GM12873 (cell line): ENCODE measurements at regions not wholly inside any gene's neighbourhood (a gene's known extent, or its start where the extent isn't known, plus 50 kb on each side); places are given as distances from the start of the nearest gene placed in this dataset.

Experiments
- CTCF ChIP-seq: IDR thresholded peaks from 2 replicates; pipeline ENCODE4 v1.5.1; 2012; ENCODE audit warnings: low read depth, mild to moderate bottlenecking, moderate library complexity, low read length, control low read depth; ENCODE audit not compliant: insufficient read depth; ENCODE audit errors: missing control alignments

GRCh38 chr9:101880846-101881245, 142.4 kb upstream of the GRIN3A start:
- TF ChIP-seq CTCF: no peak

- TF ChIP-seq CTCF: no peak
These were observed 140.3 kb upstream of the GRIN3A start for GRCh38 chr9:101878734-101879133.

- TF ChIP-seq CTCF: no peak
These were observed 139.0 kb upstream of the GRIN3A start for GRCh38 chr9:101877439-101877838.

GRCh38 chr9:101861472-101861871, 123.0 kb upstream of the GRIN3A start:
- no peak for TF ChIP-seq CTCF

GRCh38 chr9:101860920-101861319, 122.5 kb upstream of the GRIN3A start:
- no peak for TF ChIP-seq CTCF

GRCh38 chr9:101859620-101860019, 121.2 kb upstream of the GRIN3A start:
- no peak for TF ChIP-seq CTCF

GRCh38 chr9:101858026-101858425, 119.6 kb upstream of the GRIN3A start:
- TF ChIP-seq CTCF: no peak
